ENCODE measurements at regions not wholly inside any gene's neighbourhood (a gene's known extent, or its start where the extent isn't known, plus 50 kb on each side); places are given as distances from the start of the nearest gene placed in this dataset.

DNA sequence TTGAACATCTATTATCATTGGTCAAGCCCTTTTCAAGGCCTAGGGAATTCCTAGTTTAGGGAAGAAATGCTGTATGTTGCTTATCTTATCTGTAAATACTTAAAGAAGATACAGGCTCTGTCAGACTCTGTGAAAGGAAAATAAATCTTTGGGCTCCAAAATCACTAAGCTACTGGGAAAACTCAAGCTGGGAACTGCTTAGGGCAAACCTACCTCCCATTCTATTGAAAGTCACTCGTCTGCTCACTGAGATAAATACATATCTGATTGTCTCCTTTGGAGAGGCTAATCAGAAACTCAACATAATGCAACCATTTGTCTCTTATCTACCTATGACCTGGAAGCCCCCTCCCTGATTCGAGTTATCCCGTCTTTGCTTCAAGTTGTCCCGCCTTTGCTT is 108.6 kb upstream of the NDST4 start:
- intact Hi-C loops (cut with DNase I), result no loop called here
- H3K4me1 ChIP-seq (ENCODE audit: control insufficient read depth in 2 of 3, insufficient read depth in 2 of 3, low read depth in 1 of 3, low read length in 3 of 3), result no peaks in the 10 kb centered on the region
- H3K27ac ChIP-seq (ENCODE audit: low read depth in 2 of 2, low read length in 2 of 2), result no peak overlapping the region
- DNase-seq (no peak), FAIRE-seq (no peak)
- H3K27me3 ChIP-seq (ENCODE audit: control insufficient read depth, insufficient read depth, low read length), result no peaks in the 10 kb centered on the region
- H3K9ac ChIP-seq (ENCODE audit: low read length in 3 of 3), result no peak overlapping the region
- no peaks in the 10 kb centered on the region for H3K36me3 ChIP-seq (ENCODE audit: control insufficient read depth in 2 of 3, insufficient read depth in 3 of 3, low read length in 3 of 3)
- H3K9me3 ChIP-seq (ENCODE audit: control insufficient read depth in 2 of 3, insufficient read depth in 1 of 3, low read length in 3 of 3), result no peaks in the 10 kb centered on the region
- no peak overlapping the region for H3K4me3 ChIP-seq (ENCODE audit: low read length in 3 of 3)
- TF ChIP-seq, protein P1, sequence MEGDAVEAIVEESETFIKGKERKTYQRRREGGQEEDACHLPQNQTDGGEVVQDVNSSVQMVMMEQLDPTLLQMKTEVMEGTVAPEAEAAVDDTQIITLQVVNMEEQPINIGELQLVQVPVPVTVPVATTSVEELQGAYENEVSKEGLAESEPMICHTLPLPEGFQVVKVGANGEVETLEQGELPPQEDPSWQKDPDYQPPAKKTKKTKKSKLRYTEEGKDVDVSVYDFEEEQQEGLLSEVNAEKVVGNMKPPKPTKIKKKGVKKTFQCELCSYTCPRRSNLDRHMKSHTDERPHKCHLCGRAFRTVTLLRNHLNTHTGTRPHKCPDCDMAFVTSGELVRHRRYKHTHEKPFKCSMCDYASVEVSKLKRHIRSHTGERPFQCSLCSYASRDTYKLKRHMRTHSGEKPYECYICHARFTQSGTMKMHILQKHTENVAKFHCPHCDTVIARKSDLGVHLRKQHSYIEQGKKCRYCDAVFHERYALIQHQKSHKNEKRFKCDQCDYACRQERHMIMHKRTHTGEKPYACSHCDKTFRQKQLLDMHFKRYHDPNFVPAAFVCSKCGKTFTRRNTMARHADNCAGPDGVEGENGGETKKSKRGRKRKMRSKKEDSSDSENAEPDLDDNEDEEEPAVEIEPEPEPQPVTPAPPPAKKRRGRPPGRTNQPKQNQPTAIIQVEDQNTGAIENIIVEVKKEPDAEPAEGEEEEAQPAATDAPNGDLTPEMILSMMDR (IDR thresholded peaks at IDR 0.05; ENCODE audit: borderline replicate concordance, extremely low read depth, insufficient read depth), result no peak

DNA sequence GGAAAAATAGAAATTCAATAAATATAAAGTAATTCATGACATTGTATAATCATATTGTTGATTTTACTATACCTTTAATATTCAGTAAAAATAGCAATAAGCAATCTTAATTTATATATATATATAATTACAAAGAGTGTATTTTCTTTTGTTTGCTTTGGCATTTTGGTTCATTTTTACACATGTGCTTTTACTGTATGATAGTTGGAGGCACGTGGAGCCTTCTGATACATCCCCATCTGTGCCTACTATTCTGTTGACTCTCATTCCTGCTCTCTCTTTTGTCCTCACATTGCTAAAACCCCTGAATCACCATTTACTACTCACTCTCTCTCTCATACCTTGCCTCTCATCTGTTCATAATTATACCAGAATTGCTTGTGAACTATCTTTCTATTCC is 106.4 kb upstream of the NDST4 start:
- TF ChIP-seq, protein P1 (IDR thresholded peaks at IDR 0.05; ENCODE audit: borderline replicate concordance, extremely low read depth, insufficient read depth), result no peak
- no peak for FAIRE-seq

DNA sequence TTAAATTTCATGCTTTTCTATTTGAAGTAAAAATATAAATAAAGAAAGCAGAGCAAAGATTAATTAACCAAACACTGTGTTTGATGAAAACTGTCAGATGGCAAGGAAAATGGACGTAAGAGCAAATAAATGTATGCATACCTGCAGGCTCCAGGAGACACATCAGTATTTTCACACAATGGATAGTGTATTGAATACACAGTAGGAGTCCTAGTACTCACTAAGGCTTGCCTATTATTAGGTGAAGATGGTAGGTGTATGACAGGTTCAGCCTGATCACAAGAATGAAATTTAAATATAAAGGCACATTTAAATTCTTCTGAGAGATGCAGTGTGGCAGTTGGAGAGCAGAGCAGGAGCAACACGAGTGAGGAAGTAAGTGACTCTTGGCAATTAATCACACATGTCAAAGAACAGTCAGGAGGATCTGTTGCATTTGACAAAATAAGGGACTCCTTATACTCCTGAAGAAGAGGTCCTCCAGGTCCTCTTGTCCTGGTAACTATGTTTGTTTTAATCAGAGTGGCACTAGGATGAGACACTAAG is 106.0 kb upstream of the NDST4 start:
- H3K4me1 ChIP-seq (ENCODE audit: control insufficient read depth in 2 of 3, insufficient read depth in 2 of 3, low read depth in 1 of 3, low read length in 3 of 3), result no peaks in the 10 kb centered on the region
- intact Hi-C loops (cut with DNase I), result no loop called here
- H3K9me3 ChIP-seq (ENCODE audit: control insufficient read depth in 2 of 3, insufficient read depth in 1 of 3, low read length in 3 of 3), result no peaks in the 10 kb centered on the region
- no peak overlapping the region for H3K27ac ChIP-seq (ENCODE audit: low read depth in 2 of 2, low read length in 2 of 2)
- TF ChIP-seq, protein P1 (IDR thresholded peaks at IDR 0.05; ENCODE audit: borderline replicate concordance, extremely low read depth, insufficient read depth), result no peak
- H3K4me3 ChIP-seq (ENCODE audit: low read length in 3 of 3), result no peak overlapping the region
- H3K27me3 ChIP-seq (ENCODE audit: control insufficient read depth, insufficient read depth, low read length), result no peaks in the 10 kb centered on the region
- no peak overlapping the region for H3K9ac ChIP-seq (ENCODE audit: low read length in 3 of 3)
- DNase-seq (no peak), FAIRE-seq (no peak)
- H3K36me3 ChIP-seq (ENCODE audit: control insufficient read depth in 2 of 3, insufficient read depth in 3 of 3, low read length in 3 of 3), result no peaks in the 10 kb centered on the region

More for the DNA sequence above, 106.4 kb upstream of the NDST4 start:
- H3K36me3 ChIP-seq (ENCODE audit: control insufficient read depth in 2 of 3, insufficient read depth in 3 of 3, low read length in 3 of 3), result no peaks in the 10 kb centered on the region
- no peak for DNase-seq
- H3K27me3 ChIP-seq (ENCODE audit: control insufficient read depth, insufficient read depth, low read length), result no peaks in the 10 kb centered on the region
- H3K4me1 ChIP-seq (ENCODE audit: control insufficient read depth in 2 of 3, insufficient read depth in 2 of 3, low read depth in 1 of 3, low read length in 3 of 3), result no peaks in the 10 kb centered on the region
- no peak overlapping the region for H3K4me3 ChIP-seq (ENCODE audit: low read length in 3 of 3)
- intact Hi-C loops (cut with DNase I), result no loop called here
- no peak overlapping the region for H3K9ac ChIP-seq (ENCODE audit: low read length in 3 of 3)
- H3K27ac ChIP-seq (ENCODE audit: low read depth in 2 of 2, low read length in 2 of 2), result no peak overlapping the region
- H3K9me3 ChIP-seq (ENCODE audit: control insufficient read depth in 2 of 3, insufficient read depth in 1 of 3, low read length in 3 of 3), result no peaks in the 10 kb centered on the region

GRCh38 chr4:115215935-115216334 is 102.5 kb upstream of the NDST4 start:
- Histone ChIP-seq H3K36me3 (ENCODE audit: control insufficient read depth in 2 of 3, insufficient read depth in 3 of 3, low read length in 3 of 3) (no peaks in the 10 kb centered on the region), H3K4me3 (ENCODE audit: low read length in 3 of 3) (no peak overlapping the region), H3K9me3 (ENCODE audit: control insufficient read depth in 2 of 3, insufficient read depth in 1 of 3, low read length in 3 of 3) (no peaks in the 10 kb centered on the region), H3K4me1 (ENCODE audit: control insufficient read depth in 2 of 3, insufficient read depth in 2 of 3, low read depth in 1 of 3, low read length in 3 of 3) (no peaks in the 10 kb centered on the region), H3K27me3 (ENCODE audit: control insufficient read depth, insufficient read depth, low read length) (no peaks in the 10 kb centered on the region), H3K27ac (ENCODE audit: low read depth in 2 of 2, low read length in 2 of 2) (no peak overlapping the region), H3K9ac (ENCODE audit: low read length in 3 of 3) (no peak overlapping the region)
- DNase-seq (no peak), FAIRE-seq (no peak)
- intact Hi-C loops (cut with DNase I), result no loop called here
- TF ChIP-seq, protein P1 (IDR thresholded peaks at IDR 0.05; ENCODE audit: borderline replicate concordance, extremely low read depth, insufficient read depth), result no peak

All from kidney (tissue), 13 donors.